ENCODE measurements at regions not wholly inside any gene's neighbourhood (a gene's known extent, or its start where the extent isn't known, plus 50 kb on each side); places are given as distances from the start of the nearest gene placed in this dataset.

GRCh38 chr9:102237094-102237493 is 498.6 kb upstream of the GRIN3A start:
- no peak for TF ChIP-seq POLR2A (IDR thresholded peaks at IDR 0.05)
- TF ChIP-seq, protein P1, sequence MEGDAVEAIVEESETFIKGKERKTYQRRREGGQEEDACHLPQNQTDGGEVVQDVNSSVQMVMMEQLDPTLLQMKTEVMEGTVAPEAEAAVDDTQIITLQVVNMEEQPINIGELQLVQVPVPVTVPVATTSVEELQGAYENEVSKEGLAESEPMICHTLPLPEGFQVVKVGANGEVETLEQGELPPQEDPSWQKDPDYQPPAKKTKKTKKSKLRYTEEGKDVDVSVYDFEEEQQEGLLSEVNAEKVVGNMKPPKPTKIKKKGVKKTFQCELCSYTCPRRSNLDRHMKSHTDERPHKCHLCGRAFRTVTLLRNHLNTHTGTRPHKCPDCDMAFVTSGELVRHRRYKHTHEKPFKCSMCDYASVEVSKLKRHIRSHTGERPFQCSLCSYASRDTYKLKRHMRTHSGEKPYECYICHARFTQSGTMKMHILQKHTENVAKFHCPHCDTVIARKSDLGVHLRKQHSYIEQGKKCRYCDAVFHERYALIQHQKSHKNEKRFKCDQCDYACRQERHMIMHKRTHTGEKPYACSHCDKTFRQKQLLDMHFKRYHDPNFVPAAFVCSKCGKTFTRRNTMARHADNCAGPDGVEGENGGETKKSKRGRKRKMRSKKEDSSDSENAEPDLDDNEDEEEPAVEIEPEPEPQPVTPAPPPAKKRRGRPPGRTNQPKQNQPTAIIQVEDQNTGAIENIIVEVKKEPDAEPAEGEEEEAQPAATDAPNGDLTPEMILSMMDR (IDR thresholded peaks at IDR 0.05) = no peak
- no peak for TF ChIP-seq POLR2AphosphoS5 (IDR thresholded peaks at IDR 0.05)

Measured in transverse colon (tissue), 4 donors.